ENCODE measurements at regions not wholly inside any gene's neighbourhood (a gene's known extent, or its start where the extent isn't known, plus 50 kb on each side); places are given as distances from the start of the nearest gene placed in this dataset.

GRCh38 chr17:71283486-71283885 lies 837.3 kb upstream of the SOX9 start:
- Histone ChIP-seq H3K4me3 (ENCODE audit: low read depth in 1 of 3, low read length in 3 of 3) (no peak overlapping the region), H3K9me3 (ENCODE audit: control insufficient read depth in 4 of 4, low read length in 3 of 4) (no peaks in the 10 kb centered on the region), H3K36me3 (ENCODE audit: control insufficient read depth in 4 of 4, insufficient read depth in 3 of 4, low read depth in 1 of 4, low read length in 3 of 4) (no peaks in the 10 kb centered on the region), H3K9ac (ENCODE audit: low read depth in 1 of 2, low read length in 2 of 2) (no peak overlapping the region), H3K27me3 (ENCODE audit: control insufficient read depth in 4 of 4, insufficient read depth in 4 of 4, low read length in 3 of 4) (no peaks in the 10 kb centered on the region), H3K4me1 (ENCODE audit: control insufficient read depth in 4 of 4, insufficient read depth in 4 of 4, low read length in 3 of 4) (no peaks in the 10 kb centered on the region), H3K27ac (ENCODE audit: low read depth in 1 of 2, low read length in 2 of 2) (no peak overlapping the region)
- WGBS = 76% methylated on average over 4 of the region's 4 CpGs
- no peak for TF ChIP-seq FOXA2 (IDR thresholded peaks at IDR 0.05)
- TF ChIP-seq RAD21 (IDR thresholded peaks at IDR 0.05) = no peak
- no peak for DNase-seq (ENCODE audit: low spot score)

DNA sequence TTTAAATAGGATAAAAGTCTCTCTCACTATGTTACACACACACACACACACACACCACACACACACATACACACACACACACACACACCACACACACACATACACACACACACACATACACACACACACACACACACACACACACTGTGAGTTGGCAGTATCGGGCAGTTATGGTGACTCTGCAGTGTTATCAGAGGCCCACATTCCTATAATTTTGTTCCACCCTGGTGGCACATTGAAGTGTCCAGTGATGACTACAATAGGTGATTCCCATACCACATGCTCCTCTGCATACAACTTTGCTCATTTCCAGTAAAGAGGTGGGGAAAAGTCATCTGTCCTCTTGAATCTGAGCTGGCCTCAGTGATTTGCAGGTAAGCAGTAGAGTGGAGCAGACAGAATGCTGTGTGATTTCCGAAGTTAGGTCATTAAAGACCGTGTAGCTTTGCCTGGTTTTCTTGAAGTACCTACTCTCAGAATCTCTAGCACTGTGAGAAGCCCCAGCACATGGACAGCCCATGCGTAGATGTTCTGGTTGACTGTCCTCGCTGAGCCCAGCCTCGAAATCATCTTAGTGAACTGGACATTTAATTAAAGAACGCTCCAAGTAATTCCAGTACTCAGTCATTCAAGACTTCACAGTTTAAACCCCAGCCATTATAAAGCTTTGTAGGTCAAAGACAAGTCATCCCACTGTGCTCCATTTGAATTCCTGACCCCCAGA lies 836.6 kb upstream of the SOX9 start:
- no peaks in the 10 kb centered on the region for H3K36me3 ChIP-seq (ENCODE audit: control insufficient read depth in 4 of 4, insufficient read depth in 3 of 4, low read depth in 1 of 4, low read length in 3 of 4)
- TF ChIP-seq FOXA1 (IDR thresholded peaks at IDR 0.05) (no peak), NR2F2 (IDR thresholded peaks at IDR 0.05) (no peak), TAF1 (conservative IDR thresholded peaks at IDR 0.05) (no peak), HNF4G (IDR thresholded peaks at IDR 0.05) (no peak), EGR1 (IDR thresholded peaks at IDR 0.05; ENCODE audit: low read depth in 2 of 2) (no peak), GABPA (IDR thresholded peaks at IDR 0.05 in 1 of 2, conservative IDR thresholded peaks at IDR 0.05 in 1 of 2) (no peak), RAD21 (IDR thresholded peaks at IDR 0.05) (no peak), YY1 (IDR thresholded peaks at IDR 0.05) (no peak), REST (IDR thresholded peaks at IDR 0.05) (no peak), CTCF (IDR thresholded peaks at IDR 0.05; ENCODE audit: low read depth, low read length, missing input control) (no peak), HNF4A (conservative IDR thresholded peaks at IDR 0.05) (no peak), FOXA2 (IDR thresholded peaks at IDR 0.05) (no peak), RXRA (IDR thresholded peaks at IDR 0.05) (no peak), ATF3 (IDR thresholded peaks at IDR 0.05) (no peak), ZBTB33 (IDR thresholded peaks at IDR 0.05) (no peak), JUND (IDR thresholded peaks at IDR 0.05) (no peak), SP1 (IDR thresholded peaks at IDR 0.05) (no peak)
- TF ChIP-seq, protein P1, sequence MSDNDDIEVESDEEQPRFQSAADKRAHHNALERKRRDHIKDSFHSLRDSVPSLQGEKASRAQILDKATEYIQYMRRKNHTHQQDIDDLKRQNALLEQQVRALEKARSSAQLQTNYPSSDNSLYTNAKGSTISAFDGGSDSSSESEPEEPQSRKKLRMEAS (IDR thresholded peaks at IDR 0.05) = no peak
- H3K4me3 ChIP-seq (ENCODE audit: low read depth in 1 of 3, low read length in 3 of 3) = no peak overlapping the region
- H3K27ac ChIP-seq (ENCODE audit: low read depth in 1 of 2, low read length in 2 of 2) = no peak overlapping the region
- 87% methylated on average over 7 of the region's 7 CpGs for WGBS
- DNase-seq (ENCODE audit: low spot score) = no peak
- no peaks in the 10 kb centered on the region for H3K27me3 ChIP-seq (ENCODE audit: control insufficient read depth in 4 of 4, insufficient read depth in 4 of 4, low read length in 3 of 4)
- H3K4me1 ChIP-seq (ENCODE audit: control insufficient read depth in 4 of 4, insufficient read depth in 4 of 4, low read length in 3 of 4) = no peaks in the 10 kb centered on the region
- H3K9me3 ChIP-seq (ENCODE audit: control insufficient read depth in 4 of 4, low read length in 3 of 4) = no peaks in the 10 kb centered on the region
- H3K9ac ChIP-seq (ENCODE audit: low read depth in 1 of 2, low read length in 2 of 2) = no peak overlapping the region

Data from liver (tissue), 8 donors.